ENCODE measurements at regions not wholly inside any gene's neighbourhood (a gene's known extent, or its start where the extent isn't known, plus 50 kb on each side); places are given as distances from the start of the nearest gene placed in this dataset.

- Histone ChIP-seq H3K4me3 (no peak overlapping the region), H3K36me3 (no peaks in the 10 kb centered on the region), H3K27ac (no peak overlapping the region), H3K4me1 (no peaks in the 10 kb centered on the region), H3K9me3 (no peaks in the 10 kb centered on the region), H3K27me3 (no peaks in the 10 kb centered on the region)
- DNase-seq = no peak
- TF ChIP-seq CTCF (IDR thresholded peaks at IDR 0.05) = no peak
- TF ChIP-seq POLR2A (IDR thresholded peaks at IDR 0.05) = no peak
Observed at GRCh38 chr7:31284106-31284505, 56.4 kb downstream of the NEUROD6 start.

- Histone ChIP-seq H3K4me3 (no peak overlapping the region), H3K36me3 (no peaks in the 10 kb centered on the region), H3K4me1 (no peaks in the 10 kb centered on the region), H3K27me3 (no peaks in the 10 kb centered on the region), H3K27ac (no peak overlapping the region), H3K9me3 (no peaks in the 10 kb centered on the region)
- no peak for DNase-seq
- TF ChIP-seq POLR2A (IDR thresholded peaks at IDR 0.05) (no peak), CTCF (IDR thresholded peaks at IDR 0.05) (no peak)
Observed at GRCh38 chr7:31271641-31272405, 68.7 kb downstream of the NEUROD6 start.

GRCh38 chr7:31267486-31267885 is 73.0 kb downstream of the NEUROD6 start:
- Histone ChIP-seq H3K27ac (no peak overlapping the region), H3K4me3 (no peak overlapping the region), H3K4me1 (no peaks in the 10 kb centered on the region), H3K9me3 (no peaks in the 10 kb centered on the region), H3K27me3 (no peaks in the 10 kb centered on the region), H3K36me3 (no peaks in the 10 kb centered on the region)
- DNase-seq = no peak
- TF ChIP-seq POLR2A (IDR thresholded peaks at IDR 0.05) (no peak), CTCF (IDR thresholded peaks at IDR 0.05) (no peak)

GRCh38 chr7:31263338-31263737 is 77.2 kb downstream of the NEUROD6 start:
- H3K4me3 ChIP-seq = no peak overlapping the region
- H3K36me3 ChIP-seq = no peaks in the 10 kb centered on the region

GRCh38 chr7:31261341-31261740 is 79.2 kb downstream of the NEUROD6 start:
- Histone ChIP-seq H3K4me1 (no peaks in the 10 kb centered on the region), H3K9me3 (no peaks in the 10 kb centered on the region), H3K36me3 (no peaks in the 10 kb centered on the region), H3K4me3 (no peak overlapping the region), H3K27me3 (no peaks in the 10 kb centered on the region), H3K27ac (no peak overlapping the region)
- TF ChIP-seq CTCF (IDR thresholded peaks at IDR 0.05) (no peak), POLR2A (IDR thresholded peaks at IDR 0.05) (no peak)
- no peak for DNase-seq

More at GRCh38 chr7:31263338-31263737, 77.2 kb downstream of the NEUROD6 start:
- Histone ChIP-seq H3K4me1 (no peaks in the 10 kb centered on the region), H3K9me3 (no peaks in the 10 kb centered on the region), H3K27me3 (no peaks in the 10 kb centered on the region), H3K27ac (no peak overlapping the region)
- no peak for DNase-seq
- TF ChIP-seq POLR2A (IDR thresholded peaks at IDR 0.05) (no peak), CTCF (IDR thresholded peaks at IDR 0.05) (no peak)

Data from Peyer's patch (tissue), 4 donors.